Heart left ventricle (tissue), 13 donors: ENCODE measurements at regions not wholly inside any gene's neighbourhood (a gene's known extent, or its start where the extent isn't known, plus 50 kb on each side); places are given as distances from the start of the nearest gene placed in this dataset.

Experiments used
- POLR2A ChIP-seq, 2 donors: fragments of 450-650 bp; IDR thresholded peaks; one replicate each; pipeline ENCODE4 v1.6.1; 2017; ENCODE audit warnings: antibody characterized with exemption in 2 of 2, mild to moderate bottlenecking in 2 of 2, moderate library complexity in 2 of 2
- TF ChIP-seq, protein P1 (sequence below), 12 donors: fragments of 200-600 bp; sonication (generic) in 4 of 12; IDR thresholded peaks; one replicate each; pipeline versions ENCODE4 v1.5.0 to v1.8.0; 2018 to 2022; ENCODE audit warnings: antibody characterized with exemption in 12 of 12, mild to moderate bottlenecking in 5 of 12
- donor health status: ischemic (EF 13 %, LVEDD 7.1; RV severe dilation, severe dysfunction).
- donor health status: DM: no; HTN: yes; CAD: no.
- donor health status: DM: no; HTN: no; CAD: no.
- donor health status: ischemic (EF 25% LVEDD 6.9; RV normal size, moderate dysfunction).
- donor health status: ischemic (EF 25% LVEDD 5.7; RV mildly dilated, moderate dysfunction).
- donor health status: ischemic (EF 35%, LVEDD 5.7; RV mildly dilated, moderate dysfunction).
- donor health status: nonischemic (EF 11% LVEDD 7.7; RV severe dilation, severe dysfunction).
- donor health status: DM: yes; HTN: yes; CAD: no.
- donor health status: PGD.
- donor health status: ischemic (EF 29% LVEDD 5.4; RV normal size, mild dysfunction).
- donor health status: nonischemic (EF 23%, LVEDD 6.1; RV moderate dilation, normal function).

DNA sequence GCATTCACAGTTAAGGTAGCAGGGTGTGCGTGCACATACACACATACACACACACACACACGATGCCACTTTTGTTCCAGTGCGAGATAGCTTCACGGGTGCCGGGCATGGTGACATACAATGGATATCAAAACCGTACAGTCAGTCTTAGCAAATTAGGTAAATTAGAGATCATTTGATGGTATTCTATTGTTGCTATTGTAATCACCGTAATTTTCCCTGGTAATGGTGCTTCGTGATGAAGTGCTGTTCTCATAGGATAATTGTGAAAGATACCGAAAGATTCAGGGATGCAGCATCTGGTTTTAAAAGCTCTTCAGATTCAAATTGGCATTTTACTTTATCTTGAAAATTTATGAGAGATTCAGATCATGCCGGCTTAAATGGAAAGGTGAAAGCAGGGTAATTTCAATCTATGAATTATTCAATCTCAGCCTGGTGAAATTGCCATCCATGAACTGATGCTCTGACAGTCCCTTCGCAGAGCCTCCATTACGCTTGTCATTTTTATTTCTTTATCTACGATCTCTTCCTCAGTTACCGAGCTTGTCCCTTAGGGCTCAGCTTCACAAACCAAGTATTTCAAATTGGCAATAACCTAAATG, 71.3 kb upstream of the SOX4 start:
- TF ChIP-seq, protein P1, sequence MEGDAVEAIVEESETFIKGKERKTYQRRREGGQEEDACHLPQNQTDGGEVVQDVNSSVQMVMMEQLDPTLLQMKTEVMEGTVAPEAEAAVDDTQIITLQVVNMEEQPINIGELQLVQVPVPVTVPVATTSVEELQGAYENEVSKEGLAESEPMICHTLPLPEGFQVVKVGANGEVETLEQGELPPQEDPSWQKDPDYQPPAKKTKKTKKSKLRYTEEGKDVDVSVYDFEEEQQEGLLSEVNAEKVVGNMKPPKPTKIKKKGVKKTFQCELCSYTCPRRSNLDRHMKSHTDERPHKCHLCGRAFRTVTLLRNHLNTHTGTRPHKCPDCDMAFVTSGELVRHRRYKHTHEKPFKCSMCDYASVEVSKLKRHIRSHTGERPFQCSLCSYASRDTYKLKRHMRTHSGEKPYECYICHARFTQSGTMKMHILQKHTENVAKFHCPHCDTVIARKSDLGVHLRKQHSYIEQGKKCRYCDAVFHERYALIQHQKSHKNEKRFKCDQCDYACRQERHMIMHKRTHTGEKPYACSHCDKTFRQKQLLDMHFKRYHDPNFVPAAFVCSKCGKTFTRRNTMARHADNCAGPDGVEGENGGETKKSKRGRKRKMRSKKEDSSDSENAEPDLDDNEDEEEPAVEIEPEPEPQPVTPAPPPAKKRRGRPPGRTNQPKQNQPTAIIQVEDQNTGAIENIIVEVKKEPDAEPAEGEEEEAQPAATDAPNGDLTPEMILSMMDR (IDR thresholded peaks at IDR 0.05): no peak
- TF ChIP-seq POLR2A (IDR thresholded peaks at IDR 0.05): no peak
